ENCODE measurements at regions not wholly inside any gene's neighbourhood (a gene's known extent, or its start where the extent isn't known, plus 50 kb on each side); places are given as distances from the start of the nearest gene placed in this dataset.

DNA sequence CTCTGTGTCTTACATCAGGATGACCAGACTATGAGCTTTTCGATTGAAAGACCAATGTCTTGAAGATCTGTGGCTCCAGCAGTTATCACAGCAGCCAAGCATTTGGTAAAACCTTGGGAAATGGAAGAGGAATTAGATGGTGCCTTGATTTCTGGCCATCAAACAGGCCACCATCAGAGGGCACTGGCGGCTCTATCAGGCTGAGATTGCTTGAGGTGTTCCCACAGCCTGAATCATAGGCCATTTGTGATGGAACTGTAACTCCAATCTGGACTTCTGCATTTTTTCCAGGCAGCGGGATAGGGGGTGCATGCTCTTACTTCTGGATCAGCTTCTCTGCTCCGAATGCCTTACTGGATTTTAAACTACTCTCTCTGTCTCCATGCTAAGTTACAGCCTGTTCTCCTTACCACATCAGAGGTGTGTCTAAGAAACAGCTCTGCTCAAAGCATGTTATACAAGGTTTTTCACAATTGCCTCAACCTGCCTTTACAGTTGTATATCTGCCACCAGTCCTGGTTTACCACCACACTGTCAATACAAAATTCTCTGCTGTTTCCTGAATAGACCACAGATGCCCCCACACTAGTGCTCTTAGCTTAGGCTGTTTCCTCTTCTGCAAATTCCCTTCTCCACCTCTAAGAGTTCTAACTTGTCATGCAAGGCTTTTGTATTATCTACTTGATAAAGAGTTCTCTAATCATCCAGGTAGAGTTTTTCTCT, 180.9 kb downstream of the PTGER3 start:
- no peak overlapping the region for H3K9ac ChIP-seq (ENCODE audit: insufficient read depth in 1 of 2, low read depth in 2 of 2, low read length in 2 of 2)
- H4K20me1 ChIP-seq (replicated peaks; ENCODE audit: control insufficient read depth, insufficient read depth, low read length), result no peaks in the 10 kb centered on the region
- FAIRE-seq (no peak), DNase-seq (ENCODE audit: extremely low read depth in 1 of 4, low spot score in 3 of 4) (no peak), ATAC-seq (peak; percentile 64)
- intact Hi-C loops (cut with micrococcal nuclease) (no loop called here), in situ Hi-C loops (cut with MboI) (no loop called here)
- no peak overlapping the region for H2AFZ ChIP-seq (ENCODE audit: low read depth, low read length)
- H3K27me3 ChIP-seq (ENCODE audit: control insufficient read depth in 2 of 2, insufficient read depth in 2 of 2, low read length in 2 of 2), result no peaks in the 10 kb centered on the region
- ChIA-PET CTCF (ENCODE audit: low intra/inter-chr PET ratio) (interaction anchor here (0.6 kb wide), 1 partner anchor 183 kb away, joined by 5 read pairs; no protein-coding TSS in a partner anchor), POLR2A (interaction anchor here (1.2 kb wide), 1 partner anchor 11 kb away, joined by 4 read pairs; no protein-coding TSS in a partner anchor)
- 9% methylated on average over 4 of the region's 4 CpGs for WGBS (ENCODE audit: insufficient coverage, low coverage, missing lambda C conversion rate)
- H3K4me3 ChIP-seq, result no peak overlapping the region
- no peaks in the 10 kb centered on the region; a peak in 1 of 5 replicates for H3K4me1 ChIP-seq (replicated peaks in 1 of 2; ENCODE audit: control insufficient read depth in 2 of 2, insufficient read depth in 2 of 2, low read length in 2 of 2)
- H3K4me2 ChIP-seq (ENCODE audit: insufficient read depth, low read length), result no peak overlapping the region
- no peak overlapping the region for H3K27ac ChIP-seq (ENCODE audit: extremely low read depth, low read depth, low read length)
- H3K79me2 ChIP-seq (ENCODE audit: control insufficient read depth, insufficient read depth, low read length), result no peaks in the 10 kb centered on the region
- BruUV-seq (replicated peaks), result no TSS peak
- no peaks in the 10 kb centered on the region for H3K9me3 ChIP-seq (replicated peaks; ENCODE audit: control insufficient read depth, insufficient read depth, low read depth, low read length)
- H3K36me3 ChIP-seq (ENCODE audit: control insufficient read depth, insufficient read depth, low read length), result no peaks in the 10 kb centered on the region
- no peaks in the 10 kb centered on the region for H3K9me1 ChIP-seq (ENCODE audit: control insufficient read depth, insufficient read depth, low read length)
- TF ChIP-seq, protein P1, sequence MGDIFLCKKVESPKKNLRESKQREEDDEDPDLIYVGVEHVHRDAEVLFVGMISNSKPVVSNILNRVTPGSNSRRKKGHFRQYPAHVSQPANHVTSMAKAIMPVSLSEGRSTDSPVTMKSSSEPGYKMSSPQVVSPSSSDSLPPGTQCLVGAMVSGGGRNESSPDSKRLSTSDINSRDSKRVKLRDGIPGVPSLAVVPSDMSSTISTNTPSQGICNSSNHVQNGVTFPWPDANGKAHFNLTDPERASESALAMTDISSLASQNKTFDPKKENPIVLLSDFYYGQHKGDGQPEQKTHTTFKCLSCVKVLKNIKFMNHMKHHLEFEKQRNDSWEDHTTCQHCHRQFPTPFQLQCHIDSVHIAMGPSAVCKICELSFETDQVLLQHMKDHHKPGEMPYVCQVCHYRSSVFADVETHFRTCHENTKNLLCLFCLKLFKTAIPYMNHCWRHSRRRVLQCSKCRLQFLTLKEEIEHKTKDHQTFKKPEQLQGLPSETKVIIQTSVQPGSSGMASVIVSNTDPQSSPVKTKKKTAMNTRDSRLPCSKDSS (IDR thresholded peaks at IDR 0.05; ENCODE audit: low read depth, partially characterized antibody), result no peak
- TF ChIP-seq ARID3A (IDR thresholded peaks at IDR 0.05; ENCODE audit: borderline replicate concordance, low read depth, low read length) (no peak), E2F4 (CRISPR knock-in tag; IDR thresholded peaks at IDR 0.05; ENCODE audit: low read depth) (no peak), ZNF232 (CRISPR knock-in tag; IDR thresholded peaks at IDR 0.05) (no peak), RCOR1 (IDR thresholded peaks at IDR 0.05; ENCODE audit: borderline replicate concordance in 1 of 2, low read depth in 2 of 2, low read length in 2 of 2) (0 out of 4 replicates have a peak, but pooled peaks of 1 of the 2 experiments have one; percentile 35), ATF7 (IDR thresholded peaks at IDR 0.05) (no peak)
- TF ChIP-seq, protein P2, sequence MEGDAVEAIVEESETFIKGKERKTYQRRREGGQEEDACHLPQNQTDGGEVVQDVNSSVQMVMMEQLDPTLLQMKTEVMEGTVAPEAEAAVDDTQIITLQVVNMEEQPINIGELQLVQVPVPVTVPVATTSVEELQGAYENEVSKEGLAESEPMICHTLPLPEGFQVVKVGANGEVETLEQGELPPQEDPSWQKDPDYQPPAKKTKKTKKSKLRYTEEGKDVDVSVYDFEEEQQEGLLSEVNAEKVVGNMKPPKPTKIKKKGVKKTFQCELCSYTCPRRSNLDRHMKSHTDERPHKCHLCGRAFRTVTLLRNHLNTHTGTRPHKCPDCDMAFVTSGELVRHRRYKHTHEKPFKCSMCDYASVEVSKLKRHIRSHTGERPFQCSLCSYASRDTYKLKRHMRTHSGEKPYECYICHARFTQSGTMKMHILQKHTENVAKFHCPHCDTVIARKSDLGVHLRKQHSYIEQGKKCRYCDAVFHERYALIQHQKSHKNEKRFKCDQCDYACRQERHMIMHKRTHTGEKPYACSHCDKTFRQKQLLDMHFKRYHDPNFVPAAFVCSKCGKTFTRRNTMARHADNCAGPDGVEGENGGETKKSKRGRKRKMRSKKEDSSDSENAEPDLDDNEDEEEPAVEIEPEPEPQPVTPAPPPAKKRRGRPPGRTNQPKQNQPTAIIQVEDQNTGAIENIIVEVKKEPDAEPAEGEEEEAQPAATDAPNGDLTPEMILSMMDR (IDR thresholded peaks at IDR 0.05 in 2 of 3, conservative IDR thresholded peaks at IDR 0.05 in 1 of 3; ENCODE audit: insufficient read depth in 2 of 3, low read depth in 1 of 3, low read length in 3 of 3), result peak; percentile 8 to 44 (median 32); a peak in 2 of 6 replicates

All from K562 (cell line).